IgD-negative memory B cell (primary cell): ENCODE measurements at regions not wholly inside any gene's neighbourhood (a gene's known extent, or its start where the extent isn't known, plus 50 kb on each side); places are given as distances from the start of the nearest gene placed in this dataset.

ENCODE experiments used
- H3K27ac Mint-ChIP-seq, 3 donors: one replicate each; pipeline ENCODE4 v1.8.0; 2020 to 2022; ENCODE audit warnings: mild to moderate bottlenecking in 3 of 3, mixed read lengths in 3 of 3, moderate library complexity in 1 of 3
- H3K27me3 Mint-ChIP-seq: one replicate; pipeline ENCODE4 v1.8.0; 2021; ENCODE audit warnings: mixed read lengths
- H3K36me3 Mint-ChIP-seq: one replicate; pipeline ENCODE4 v1.8.0; 2020; ENCODE audit warnings: mild to moderate bottlenecking, mixed read lengths
- H3K4me1 Mint-ChIP-seq, 3 donors: one replicate each; pipeline ENCODE4 v1.8.0; 2020 to 2022; ENCODE audit warnings: mixed read lengths in 3 of 3, mild to moderate bottlenecking in 1 of 3
- H3K4me3 Mint-ChIP-seq, 4 donors: one replicate each; pipeline ENCODE4 v1.8.0; 2020 to 2022; ENCODE audit warnings: mild to moderate bottlenecking in 4 of 4, mixed read lengths in 4 of 4, moderate library complexity in 3 of 4
- H3K9me3 Mint-ChIP-seq, 3 donors: one replicate each; pipeline ENCODE4 v1.8.0; 2020 to 2021; ENCODE audit warnings: mixed read lengths in 3 of 3, mild to moderate bottlenecking in 1 of 3

DNA sequence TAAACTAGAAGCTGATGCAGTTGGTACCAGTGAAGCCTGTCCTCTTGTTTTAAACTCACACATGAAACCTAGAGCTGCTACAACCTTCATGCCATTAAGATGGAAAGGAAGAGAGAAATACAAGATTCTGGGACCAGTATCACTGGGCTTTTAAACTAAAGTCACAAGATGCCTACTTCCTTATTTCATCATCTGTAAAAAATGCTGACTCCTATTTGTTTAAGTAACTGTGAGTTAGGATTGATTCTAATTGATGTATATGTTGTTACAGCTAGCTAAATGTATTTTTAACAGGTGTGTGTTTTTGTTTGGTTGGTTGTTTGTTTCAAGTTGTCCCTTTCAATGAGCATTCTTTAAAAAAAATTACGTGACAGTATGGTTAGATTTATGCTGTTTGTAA lies 833.3 kb upstream of the PRMT6 start:
- Mint-ChIP-seq H3K9me3 (no peaks in the 10 kb centered on the region), H3K36me3 (no peaks in the 10 kb centered on the region), H3K27ac (no peak overlapping the region), H3K4me3 (no peak overlapping the region), H3K4me1 (no peaks in the 10 kb centered on the region), H3K27me3 (no peaks in the 10 kb centered on the region)

DNA sequence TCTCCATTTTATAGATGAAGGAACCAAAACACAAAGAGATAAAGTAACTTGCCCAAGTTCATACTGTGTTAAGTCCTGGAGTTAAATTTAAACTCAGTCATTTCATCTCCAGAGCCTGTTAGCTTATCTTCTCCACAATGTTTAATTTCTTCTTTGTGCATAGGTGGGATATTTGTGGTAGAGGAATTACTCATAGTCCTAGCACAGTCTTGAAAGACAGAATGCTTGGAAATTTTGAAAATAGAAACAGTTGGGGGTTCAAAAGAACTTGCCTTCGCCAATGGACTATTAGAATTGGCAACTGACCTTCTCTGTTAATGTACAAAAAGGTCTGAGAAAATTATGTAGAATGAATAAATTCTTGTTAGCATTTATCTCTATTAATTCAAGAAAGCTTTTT lies 832.0 kb upstream of the PRMT6 start:
- no peaks in the 10 kb centered on the region for H3K36me3 Mint-ChIP-seq
- no peak overlapping the region for H3K27ac Mint-ChIP-seq
- no peaks in the 10 kb centered on the region for H3K4me1 Mint-ChIP-seq
- no peak overlapping the region for H3K4me3 Mint-ChIP-seq
- H3K9me3 Mint-ChIP-seq = no peaks in the 10 kb centered on the region
- no peaks in the 10 kb centered on the region for H3K27me3 Mint-ChIP-seq

GRCh38 chr1:106225403-106225802 lies 831.1 kb upstream of the PRMT6 start:
- Mint-ChIP-seq H3K9me3 (no peaks in the 10 kb centered on the region), H3K4me1 (no peaks in the 10 kb centered on the region), H3K27ac (no peak overlapping the region), H3K36me3 (no peaks in the 10 kb centered on the region), H3K4me3 (no peak overlapping the region), H3K27me3 (no peaks in the 10 kb centered on the region)

DNA sequence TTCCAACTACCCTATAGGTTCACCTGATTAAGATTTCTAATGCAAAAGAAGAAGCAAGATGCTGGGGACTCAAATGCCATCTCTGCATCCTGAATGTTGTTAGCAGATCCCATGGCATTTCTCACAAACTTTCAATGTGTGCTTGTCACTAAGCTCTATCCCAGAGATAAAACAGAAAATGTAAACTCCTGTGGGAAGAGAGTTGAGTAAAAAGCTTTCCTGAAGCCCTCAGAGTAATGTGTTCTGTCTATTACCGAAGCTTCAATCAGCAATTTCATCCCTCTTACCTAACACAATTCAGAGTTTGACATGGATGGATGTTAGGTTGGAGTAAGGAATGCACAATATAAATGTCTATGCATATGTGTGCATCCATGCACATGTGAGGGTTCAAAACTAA lies 829.9 kb upstream of the PRMT6 start:
- H3K36me3 Mint-ChIP-seq = no peaks in the 10 kb centered on the region
- H3K27me3 Mint-ChIP-seq = no peaks in the 10 kb centered on the region
- no peaks in the 10 kb centered on the region for H3K9me3 Mint-ChIP-seq
- H3K27ac Mint-ChIP-seq = no peak overlapping the region
- no peaks in the 10 kb centered on the region for H3K4me1 Mint-ChIP-seq
- H3K4me3 Mint-ChIP-seq = no peak overlapping the region

DNA sequence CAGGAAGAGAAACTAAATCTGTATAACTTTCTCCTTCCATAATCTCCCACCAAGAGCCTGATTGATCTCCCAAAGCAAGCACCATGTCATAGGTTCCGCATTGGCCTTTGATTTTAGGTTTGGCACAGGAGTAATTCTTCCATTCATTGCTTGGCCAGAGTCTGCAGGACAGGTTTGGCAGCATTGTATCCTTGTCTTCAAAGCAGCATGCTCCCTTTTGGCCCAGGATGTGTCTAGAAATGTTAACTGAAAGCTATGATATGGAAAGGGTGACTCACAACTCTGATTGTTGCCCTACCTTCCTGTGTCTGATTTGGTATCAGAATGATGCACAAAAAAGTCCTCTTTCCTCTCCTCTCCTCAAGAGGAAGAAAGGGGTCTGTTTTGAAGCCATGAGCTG lies 824.3 kb upstream of the PRMT6 start:
- H3K27me3 Mint-ChIP-seq = no peaks in the 10 kb centered on the region
- H3K36me3 Mint-ChIP-seq = no peaks in the 10 kb centered on the region
- no peaks in the 10 kb centered on the region for H3K4me1 Mint-ChIP-seq
- no peak overlapping the region for H3K27ac Mint-ChIP-seq
- no peak overlapping the region for H3K4me3 Mint-ChIP-seq
- H3K9me3 Mint-ChIP-seq = no peaks in the 10 kb centered on the region

DNA sequence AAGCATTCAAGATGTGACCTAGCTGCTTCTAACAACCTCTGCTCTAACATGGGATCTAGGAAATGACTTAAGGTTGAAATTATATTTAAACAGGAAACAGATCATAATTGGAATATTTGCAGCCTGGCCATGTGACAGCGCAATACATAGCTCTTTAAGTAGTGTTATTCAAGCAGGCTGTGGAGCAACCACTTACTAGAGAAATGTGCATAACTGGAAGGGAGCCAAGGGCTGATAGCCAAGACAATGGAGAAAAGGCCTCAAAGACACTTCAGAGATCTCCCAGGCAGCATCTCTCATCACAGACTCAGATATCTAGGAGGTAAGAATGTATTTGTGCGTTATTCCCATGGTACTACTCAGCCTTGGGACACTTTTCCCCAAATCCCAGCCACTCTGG lies 823.0 kb upstream of the PRMT6 start:
- H3K4me3 Mint-ChIP-seq = no peak overlapping the region
- H3K27me3 Mint-ChIP-seq = no peaks in the 10 kb centered on the region
- no peaks in the 10 kb centered on the region for H3K36me3 Mint-ChIP-seq
- no peaks in the 10 kb centered on the region for H3K9me3 Mint-ChIP-seq
- H3K4me1 Mint-ChIP-seq = no peaks in the 10 kb centered on the region
- no peak overlapping the region for H3K27ac Mint-ChIP-seq

- peaks cover 0 to 4% (median 0%) of the 10 kb centered on the region in 3 donors for H3K9me3 Mint-ChIP-seq
- no peak overlapping the region for H3K4me3 Mint-ChIP-seq
- H3K27ac Mint-ChIP-seq = no peak overlapping the region
- peaks cover 2% of the 10 kb centered on the region for H3K27me3 Mint-ChIP-seq
- no peaks in the 10 kb centered on the region for H3K4me1 Mint-ChIP-seq
- no peaks in the 10 kb centered on the region for H3K36me3 Mint-ChIP-seq
These were observed 807.1 kb upstream of the PRMT6 start for GRCh38 chr1:106249365-106249764.

DNA sequence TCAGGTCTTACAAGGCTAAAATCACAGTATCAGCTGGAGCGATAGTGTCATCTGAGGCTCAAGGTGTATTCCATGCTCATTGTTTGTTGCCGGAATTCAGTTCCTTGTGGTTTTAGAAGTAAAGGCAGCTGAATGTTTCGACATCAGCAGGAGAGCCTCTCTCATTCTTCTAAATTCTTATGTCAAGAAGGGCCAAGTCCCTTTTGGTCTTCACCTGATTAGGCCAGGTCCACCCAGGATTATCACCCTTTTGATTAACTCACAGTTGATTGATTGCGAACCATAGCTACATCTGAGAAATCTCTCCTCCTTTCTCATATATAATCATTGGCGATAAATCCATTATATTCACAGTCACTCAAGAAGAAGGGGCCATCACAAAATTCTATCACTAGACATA lies 806.7 kb upstream of the PRMT6 start:
- H3K27me3 Mint-ChIP-seq = peaks cover 2% of the 10 kb centered on the region

GRCh38 chr1:106254748-106255147 lies 801.7 kb upstream of the PRMT6 start:
- Mint-ChIP-seq H3K27me3 (no peaks in the 10 kb centered on the region), H3K36me3 (peaks cover 2% of the 10 kb centered on the region), H3K9me3 (peaks cover under 1 to 3% (median 2%) of the 10 kb centered on the region in 3 donors), H3K27ac (no peak overlapping the region), H3K4me1 (peaks cover 0 to 2% (median 0%) of the 10 kb centered on the region in 3 donors), H3K4me3 (no peak overlapping the region)

More for the DNA sequence above, 806.7 kb upstream of the PRMT6 start:
- no peak overlapping the region for H3K27ac Mint-ChIP-seq
- peaks cover 0 to 3% (median 0%) of the 10 kb centered on the region in 3 donors for H3K9me3 Mint-ChIP-seq
- no peaks in the 10 kb centered on the region for H3K36me3 Mint-ChIP-seq
- no peak overlapping the region for H3K4me3 Mint-ChIP-seq
- H3K4me1 Mint-ChIP-seq = no peaks in the 10 kb centered on the region

- Mint-ChIP-seq H3K9me3 (peaks cover 0 to 6% (median 0%) of the 10 kb centered on the region in 3 donors), H3K4me3 (no peak overlapping the region), H3K36me3 (no peaks in the 10 kb centered on the region), H3K4me1 (no peaks in the 10 kb centered on the region), H3K27me3 (no peaks in the 10 kb centered on the region), H3K27ac (no peak overlapping the region)
These were observed 789.7 kb upstream of the PRMT6 start for GRCh38 chr1:106266786-106267185.

GRCh38 chr1:106268070-106268469 lies 788.4 kb upstream of the PRMT6 start:
- no peaks in the 10 kb centered on the region for H3K4me1 Mint-ChIP-seq
- H3K27ac Mint-ChIP-seq = no peak overlapping the region
- no peak overlapping the region for H3K4me3 Mint-ChIP-seq
- H3K36me3 Mint-ChIP-seq = no peaks in the 10 kb centered on the region
- H3K27me3 Mint-ChIP-seq = no peaks in the 10 kb centered on the region
- H3K9me3 Mint-ChIP-seq = peaks cover 0 to 6% (median 0%) of the 10 kb centered on the region in 3 donors

DNA sequence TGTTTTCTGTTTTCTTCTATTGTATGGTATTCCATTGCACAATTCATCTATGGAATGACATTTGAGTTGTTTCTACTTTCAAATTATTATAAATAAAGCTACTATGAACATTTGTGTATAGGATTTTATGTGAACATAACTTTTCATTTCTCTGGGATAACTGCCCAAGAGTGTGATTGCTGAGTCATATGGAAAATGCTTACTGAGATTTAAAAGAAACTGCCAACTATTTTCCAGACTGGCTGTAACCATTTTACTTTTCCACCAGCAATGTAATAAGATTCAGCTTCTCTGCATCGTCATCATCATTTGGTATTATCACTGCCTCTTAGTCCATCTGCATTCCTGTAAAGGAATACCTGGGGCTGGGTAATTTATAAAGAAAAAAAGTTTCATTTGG lies 779.6 kb upstream of the PRMT6 start:
- H3K27ac Mint-ChIP-seq = no peak overlapping the region
- H3K4me1 Mint-ChIP-seq = no peaks in the 10 kb centered on the region
- no peak overlapping the region for H3K4me3 Mint-ChIP-seq
- H3K36me3 Mint-ChIP-seq = no peaks in the 10 kb centered on the region
- peaks cover 0 to 2% (median 0%) of the 10 kb centered on the region in 3 donors for H3K9me3 Mint-ChIP-seq
- H3K27me3 Mint-ChIP-seq = no peaks in the 10 kb centered on the region

DNA sequence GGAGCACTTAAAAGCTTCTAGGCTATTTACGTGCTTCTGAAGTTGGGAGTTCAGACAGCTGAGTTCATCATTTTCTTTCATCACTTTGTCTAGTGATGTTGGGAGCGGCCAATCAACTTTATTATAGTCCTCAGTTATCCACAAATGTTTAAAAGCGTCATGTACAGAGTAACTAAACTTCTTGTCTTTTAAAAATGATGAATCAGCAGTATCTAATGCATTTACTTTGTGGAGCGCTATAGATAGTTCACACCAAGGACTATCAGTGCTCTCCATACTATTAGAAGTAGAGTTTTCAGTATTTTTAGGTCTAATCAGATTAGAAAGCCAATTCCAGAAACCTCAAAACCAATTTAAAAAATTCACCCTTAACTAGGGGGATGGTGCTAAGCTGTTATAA lies 778.7 kb upstream of the PRMT6 start:
- Mint-ChIP-seq H3K4me1 (no peaks in the 10 kb centered on the region), H3K36me3 (no peaks in the 10 kb centered on the region), H3K27ac (no peak overlapping the region), H3K9me3 (peaks cover 0 to 5% (median 2%) of the 10 kb centered on the region in 3 donors), H3K4me3 (no peak overlapping the region), H3K27me3 (no peaks in the 10 kb centered on the region)

DNA sequence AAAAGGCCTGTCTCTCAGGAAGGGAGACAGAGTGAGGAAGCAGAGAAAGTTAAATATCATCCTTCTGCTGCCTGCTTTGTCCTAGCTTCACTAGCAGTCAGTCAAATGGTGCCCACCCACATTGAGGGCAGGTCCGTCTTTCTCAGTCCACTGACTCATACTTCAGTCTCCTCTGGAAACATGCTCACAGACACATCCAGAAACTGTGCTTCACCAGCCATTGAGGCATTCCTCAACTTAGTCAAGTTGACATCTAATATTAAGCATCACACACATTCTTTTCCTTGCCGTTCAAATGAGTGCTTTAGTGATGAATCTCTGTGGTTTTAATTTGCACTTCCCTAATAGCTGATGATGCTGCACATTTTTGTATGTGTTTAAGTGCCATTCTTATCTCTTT lies 777.8 kb upstream of the PRMT6 start:
- Mint-ChIP-seq H3K27ac (no peak overlapping the region), H3K36me3 (no peaks in the 10 kb centered on the region), H3K4me3 (no peak overlapping the region), H3K4me1 (no peaks in the 10 kb centered on the region), H3K27me3 (no peaks in the 10 kb centered on the region), H3K9me3 (peaks cover 0 to 5% (median 2%) of the 10 kb centered on the region in 3 donors)

- Mint-ChIP-seq H3K4me3 (no peak overlapping the region), H3K27me3 (no peaks in the 10 kb centered on the region), H3K36me3 (peaks cover 3% of the 10 kb centered on the region), H3K4me1 (no peaks in the 10 kb centered on the region), H3K9me3 (peaks cover 0 to 7% (median 2%) of the 10 kb centered on the region in 3 donors), H3K27ac (no peak overlapping the region)
These were observed 767.1 kb upstream of the PRMT6 start for GRCh38 chr1:106289265-106289928.

DNA sequence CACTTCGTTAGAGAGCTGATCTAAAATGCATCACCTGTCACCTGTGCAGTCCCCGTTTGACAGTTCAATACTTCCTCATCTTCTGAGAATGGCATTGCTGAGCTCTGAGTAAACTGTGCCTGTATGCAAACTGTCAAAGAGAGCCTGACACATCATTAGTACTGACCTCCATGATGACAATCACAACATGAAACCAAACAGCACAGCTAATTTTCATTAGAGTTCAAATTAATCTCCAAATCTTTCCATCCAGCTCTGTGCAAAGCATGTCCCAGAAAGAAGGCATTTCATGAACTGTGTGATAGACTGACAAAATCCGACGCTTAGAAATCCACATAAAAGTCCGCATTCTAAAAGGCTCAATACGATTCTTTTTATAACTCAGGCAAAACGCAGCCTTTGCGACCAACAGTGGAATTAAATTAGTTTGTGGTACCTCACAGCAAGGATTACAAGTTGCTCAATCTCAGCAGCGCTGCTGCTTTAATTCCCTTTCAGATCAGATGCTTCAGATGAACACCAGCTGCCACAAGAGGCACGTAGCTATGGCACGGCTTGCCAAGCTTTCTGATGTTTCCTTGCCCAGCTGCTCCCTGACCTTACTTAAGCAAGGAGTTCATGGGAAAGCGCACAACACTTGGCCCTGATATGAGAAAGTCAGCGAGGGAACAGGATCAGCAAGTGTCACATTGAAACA lies 765.5 kb upstream of the PRMT6 start:
- Mint-ChIP-seq H3K4me1 (no peaks in the 10 kb centered on the region), H3K27ac (no peak overlapping the region), H3K9me3 (no peaks in the 10 kb centered on the region), H3K36me3 (peaks cover 3% of the 10 kb centered on the region), H3K27me3 (no peaks in the 10 kb centered on the region), H3K4me3 (no peak overlapping the region)
